AG10803 (cell line): ENCODE measurements at regions not wholly inside any gene's neighbourhood (a gene's known extent, or its start where the extent isn't known, plus 50 kb on each side); places are given as distances from the start of the nearest gene placed in this dataset.

Experiments
- DNase-seq: peaks from one replicate; pipeline ENCODE4 v3.0.0; 2010; ENCODE audit warnings: low read depth
- H3K4me3 ChIP-seq: 2 replicates; pipeline ENCODE4 v1.5.1; 2011; ENCODE audit warnings: mild to moderate bottlenecking, low read length, control low read depth
- TF ChIP-seq, protein P1 (sequence below): conservative IDR thresholded peaks from 2 replicates; pipeline ENCODE4 v1.5.1; 2011; ENCODE audit warnings: mild to moderate bottlenecking, low read length, control low read depth, inconsistent platforms

DNA sequence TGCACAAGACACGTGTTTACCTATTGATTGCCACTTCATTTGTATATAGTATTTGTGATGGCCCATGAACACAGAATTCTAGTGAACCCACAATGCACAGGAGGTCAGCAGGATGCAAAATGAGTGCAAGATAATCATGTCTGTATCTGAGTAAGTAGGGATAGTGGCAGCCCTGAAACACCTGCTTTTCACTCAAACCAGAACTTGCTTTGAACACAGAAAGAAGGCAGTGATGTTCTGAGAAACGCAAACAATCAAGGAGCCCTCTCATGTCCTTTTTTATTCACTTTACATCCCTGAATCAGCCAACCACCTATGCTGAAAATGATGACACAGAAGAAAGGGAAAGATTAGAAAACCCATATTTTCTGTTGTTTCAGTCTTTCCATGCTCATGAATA, 170.4 kb upstream of the AVPR1A start:
- TF ChIP-seq, protein P1, sequence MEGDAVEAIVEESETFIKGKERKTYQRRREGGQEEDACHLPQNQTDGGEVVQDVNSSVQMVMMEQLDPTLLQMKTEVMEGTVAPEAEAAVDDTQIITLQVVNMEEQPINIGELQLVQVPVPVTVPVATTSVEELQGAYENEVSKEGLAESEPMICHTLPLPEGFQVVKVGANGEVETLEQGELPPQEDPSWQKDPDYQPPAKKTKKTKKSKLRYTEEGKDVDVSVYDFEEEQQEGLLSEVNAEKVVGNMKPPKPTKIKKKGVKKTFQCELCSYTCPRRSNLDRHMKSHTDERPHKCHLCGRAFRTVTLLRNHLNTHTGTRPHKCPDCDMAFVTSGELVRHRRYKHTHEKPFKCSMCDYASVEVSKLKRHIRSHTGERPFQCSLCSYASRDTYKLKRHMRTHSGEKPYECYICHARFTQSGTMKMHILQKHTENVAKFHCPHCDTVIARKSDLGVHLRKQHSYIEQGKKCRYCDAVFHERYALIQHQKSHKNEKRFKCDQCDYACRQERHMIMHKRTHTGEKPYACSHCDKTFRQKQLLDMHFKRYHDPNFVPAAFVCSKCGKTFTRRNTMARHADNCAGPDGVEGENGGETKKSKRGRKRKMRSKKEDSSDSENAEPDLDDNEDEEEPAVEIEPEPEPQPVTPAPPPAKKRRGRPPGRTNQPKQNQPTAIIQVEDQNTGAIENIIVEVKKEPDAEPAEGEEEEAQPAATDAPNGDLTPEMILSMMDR = no peak
- DNase-seq = no peak
- no peak overlapping the region for H3K4me3 ChIP-seq

DNA sequence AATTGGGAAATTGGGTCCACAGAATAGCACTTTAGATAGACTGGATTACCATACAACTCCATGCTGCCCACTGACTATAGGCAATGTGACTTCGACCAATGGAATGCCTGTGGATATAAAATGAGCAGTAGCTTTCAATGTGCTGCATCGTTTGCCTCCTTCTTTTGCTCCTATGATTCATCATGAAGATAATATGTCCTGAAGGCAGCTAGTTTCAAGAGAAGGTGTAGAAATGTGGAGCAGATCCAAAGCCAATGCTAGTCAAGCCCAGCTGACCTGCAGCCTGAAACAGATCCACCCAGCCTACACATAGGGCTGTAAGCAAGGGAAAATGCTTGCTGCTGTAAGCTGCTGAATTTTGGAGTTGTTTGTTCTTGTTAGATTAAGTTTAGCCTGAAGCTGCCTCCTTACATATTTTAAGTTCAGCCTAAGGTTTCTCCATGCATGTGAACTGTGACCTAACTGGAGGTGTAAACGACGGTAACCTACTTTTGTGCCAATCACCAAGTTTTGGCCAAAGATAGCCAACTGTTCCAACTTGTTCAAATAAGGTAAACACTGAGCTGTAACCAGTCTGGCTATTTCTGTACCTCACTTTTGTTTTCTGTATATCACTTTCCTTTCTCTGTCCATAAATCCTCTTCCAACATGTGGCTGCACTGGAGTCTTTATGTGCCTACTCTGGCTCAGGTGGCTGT, 169.1 kb upstream of the AVPR1A start:
- DNase-seq = no peak
- no peak overlapping the region for H3K4me3 ChIP-seq
- TF ChIP-seq, protein P1 = no peak

DNA sequence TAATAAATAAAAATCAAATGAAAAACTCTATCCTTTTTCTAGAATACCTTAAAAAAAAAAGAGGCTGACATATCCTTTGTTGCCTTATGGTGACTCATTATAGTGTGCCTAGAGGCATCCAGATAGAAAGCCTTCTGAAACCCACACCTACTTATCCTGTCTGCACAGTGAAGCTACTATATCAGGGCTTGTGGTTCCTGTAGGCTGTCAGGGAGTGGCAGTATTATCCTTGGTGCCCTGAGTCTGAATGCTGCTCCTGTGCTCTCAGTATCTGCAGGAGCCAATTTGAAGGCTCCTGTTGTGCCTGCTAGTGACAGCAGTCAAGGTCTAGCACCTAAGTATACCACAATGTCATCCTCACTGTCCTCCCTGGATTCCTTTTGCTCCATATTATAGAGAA, 168.4 kb upstream of the AVPR1A start:
- TF ChIP-seq, protein P1 = no peak
- H3K4me3 ChIP-seq = no peak overlapping the region
- no peak for DNase-seq

DNA sequence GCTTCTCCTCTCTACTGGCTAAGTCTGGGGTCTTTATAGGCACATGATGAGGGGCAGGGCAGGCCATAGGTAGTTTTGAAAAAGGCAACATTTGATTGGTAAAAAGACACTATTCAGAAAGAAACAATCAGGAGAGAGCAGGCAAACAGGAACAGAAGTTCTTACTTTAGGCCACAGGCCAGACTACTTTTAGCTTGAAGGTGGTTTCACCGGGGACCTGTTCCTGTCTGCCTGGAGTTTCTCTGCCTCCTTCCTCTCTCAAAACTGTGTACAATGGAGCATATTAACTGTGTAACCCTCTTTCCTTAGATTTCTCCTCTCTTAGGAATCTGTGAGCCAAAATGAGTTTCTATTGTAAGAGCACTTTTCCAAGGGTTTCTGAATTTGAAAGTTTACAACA, 167.9 kb upstream of the AVPR1A start:
- DNase-seq = no peak
- TF ChIP-seq, protein P1 = no peak
- H3K4me3 ChIP-seq = no peak overlapping the region

DNA sequence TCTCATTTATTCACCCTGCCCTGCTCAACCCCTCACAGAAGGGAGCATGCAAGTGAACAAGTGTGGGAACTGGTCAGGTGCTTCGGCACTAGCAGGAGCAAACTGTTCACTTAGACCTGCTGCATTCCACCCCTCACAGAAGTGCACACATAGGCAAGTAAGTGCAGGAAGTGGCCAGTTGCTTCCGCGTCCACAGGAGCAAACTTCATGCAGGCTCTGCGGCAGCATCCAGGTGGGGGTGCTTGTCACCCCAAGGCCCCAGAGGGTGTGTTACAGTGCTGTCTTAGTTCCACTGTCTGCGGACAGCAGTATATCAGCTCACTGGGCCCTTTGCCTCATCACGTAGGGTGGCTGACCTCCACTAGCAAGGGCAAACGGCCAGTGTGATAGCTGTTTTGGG, 167.3 kb upstream of the AVPR1A start:
- no peak overlapping the region for H3K4me3 ChIP-seq
- TF ChIP-seq, protein P1 = no peak
- no peak for DNase-seq

DNA sequence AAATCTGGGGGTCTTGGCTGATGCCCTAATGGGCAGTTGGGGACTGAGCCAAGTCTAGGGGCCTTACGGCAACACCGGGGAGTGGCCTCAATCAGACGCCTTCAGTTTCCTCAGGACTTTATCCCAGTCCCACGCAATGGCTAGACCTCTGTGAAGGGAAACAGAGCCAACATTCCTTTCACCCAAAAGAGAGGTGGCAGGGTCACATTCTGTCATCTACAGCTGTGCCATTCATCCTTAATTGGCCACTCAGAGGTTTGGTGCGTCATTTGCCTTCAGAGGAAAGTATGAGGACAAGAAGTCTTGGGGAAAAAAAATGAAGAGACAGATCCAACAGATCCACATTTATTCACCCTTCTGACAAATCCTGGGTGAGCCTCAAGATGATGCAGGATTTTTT, 166.9 kb upstream of the AVPR1A start:
- no peak for DNase-seq

More for the DNA sequence above, 166.9 kb upstream of the AVPR1A start:
- TF ChIP-seq, protein P1 = no peak
- H3K4me3 ChIP-seq = no peak overlapping the region
